Kidney tubule cell (primary cell): ENCODE measurements at regions not wholly inside any gene's neighbourhood (a gene's known extent, or its start where the extent isn't known, plus 50 kb on each side); places are given as distances from the start of the nearest gene placed in this dataset.

Experiments
- DNase-seq: peaks from one replicate; pipeline ENCODE4 v3.0.0-alpha.2; 2018; ENCODE audit warnings: low spot score

- no peak for DNase-seq
These were observed 555.9 kb downstream of the BCL11B start for GRCh38 chr14:98716133-98716532.

GRCh38 chr14:98721061-98721460 is 550.9 kb downstream of the BCL11B start:
- DNase-seq = no peak

DNA sequence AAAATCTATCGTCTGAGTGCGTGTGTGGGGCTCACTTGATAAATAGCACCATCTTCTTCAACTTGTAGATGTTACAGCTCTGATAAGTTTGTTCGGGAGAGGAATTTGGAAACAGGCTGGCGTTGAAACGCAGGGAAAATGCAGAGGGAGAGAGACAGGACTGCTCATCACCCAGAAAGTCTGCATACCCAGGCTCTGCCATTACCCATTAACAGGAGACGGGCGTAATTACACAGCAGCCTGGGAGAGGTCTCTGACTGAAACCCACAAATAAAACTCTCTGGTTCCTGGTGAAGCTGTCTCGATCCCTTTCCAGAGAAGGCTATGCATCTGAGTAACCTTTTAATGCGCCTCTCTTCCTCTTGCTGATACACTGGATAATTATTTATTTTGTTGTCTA is 547.3 kb downstream of the BCL11B start:
- DNase-seq = no peak

DNA sequence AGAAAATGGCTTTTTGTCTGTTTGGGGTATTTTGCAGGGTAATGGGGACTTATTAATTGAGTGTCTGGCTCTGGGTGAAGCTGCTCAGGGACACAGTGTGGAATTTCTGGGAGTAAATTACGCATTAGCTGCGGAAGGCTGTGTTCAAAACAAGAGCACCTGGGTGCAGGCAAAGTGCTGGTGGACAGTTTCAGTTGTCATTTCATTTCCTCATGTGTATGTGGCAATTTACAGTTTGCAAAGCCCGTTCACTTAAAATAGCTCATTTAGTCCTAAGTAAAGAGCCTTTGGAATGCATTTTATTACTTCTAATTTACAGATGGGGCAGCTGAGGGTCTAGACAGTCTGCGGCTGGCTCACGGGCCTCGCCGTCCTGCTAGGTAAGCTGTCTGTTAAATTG is 546.8 kb downstream of the BCL11B start:
- DNase-seq = no peak

GRCh38 chr14:98725676-98726075 is 546.3 kb downstream of the BCL11B start:
- no peak for DNase-seq

- no peak for DNase-seq
These were observed 545.2 kb downstream of the BCL11B start for GRCh38 chr14:98726585-98727405.

DNA sequence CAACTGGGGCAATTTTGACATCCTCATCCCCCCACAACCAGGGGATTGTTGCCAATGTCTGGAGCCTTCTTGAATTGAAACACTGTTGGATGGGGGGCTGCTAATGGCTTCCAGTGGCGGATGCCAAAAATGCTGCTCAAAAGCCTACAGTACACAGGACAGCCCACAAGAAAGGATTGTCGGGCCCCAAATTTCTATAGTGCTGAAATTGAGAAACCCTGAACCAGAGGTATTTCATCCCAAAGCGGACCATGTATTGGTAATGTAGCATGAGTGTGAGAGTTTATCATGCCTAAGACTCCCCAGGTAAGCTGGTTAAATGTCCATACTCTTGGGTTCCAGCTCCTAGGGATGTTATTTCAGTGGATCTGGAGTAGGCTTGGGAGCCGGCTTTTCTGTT is 544.0 kb downstream of the BCL11B start:
- no peak for DNase-seq

DNA sequence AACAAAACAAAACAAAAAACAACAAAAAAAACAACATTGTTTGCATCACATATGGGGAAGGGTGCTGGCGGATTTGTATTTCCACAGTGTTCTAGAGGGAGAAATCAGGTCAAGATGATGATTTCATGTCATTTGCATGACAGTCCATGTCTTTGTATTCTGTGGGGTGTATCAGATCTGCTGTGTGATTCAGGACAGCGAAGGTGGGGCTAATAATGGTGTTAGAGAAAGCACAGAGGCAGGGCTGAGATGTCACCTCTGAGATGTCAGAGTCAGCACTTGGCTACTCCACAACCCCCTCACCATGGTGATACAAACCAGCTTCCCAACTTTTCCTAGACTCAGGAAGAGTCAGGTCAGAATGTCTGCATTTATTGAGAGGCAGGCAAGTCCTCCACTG is 543.2 kb downstream of the BCL11B start:
- no peak for DNase-seq

GRCh38 chr14:98731286-98731685 is 540.7 kb downstream of the BCL11B start:
- DNase-seq = no peak

- DNase-seq = no peak
These were observed 540.3 kb downstream of the BCL11B start for GRCh38 chr14:98731701-98732100.

DNA sequence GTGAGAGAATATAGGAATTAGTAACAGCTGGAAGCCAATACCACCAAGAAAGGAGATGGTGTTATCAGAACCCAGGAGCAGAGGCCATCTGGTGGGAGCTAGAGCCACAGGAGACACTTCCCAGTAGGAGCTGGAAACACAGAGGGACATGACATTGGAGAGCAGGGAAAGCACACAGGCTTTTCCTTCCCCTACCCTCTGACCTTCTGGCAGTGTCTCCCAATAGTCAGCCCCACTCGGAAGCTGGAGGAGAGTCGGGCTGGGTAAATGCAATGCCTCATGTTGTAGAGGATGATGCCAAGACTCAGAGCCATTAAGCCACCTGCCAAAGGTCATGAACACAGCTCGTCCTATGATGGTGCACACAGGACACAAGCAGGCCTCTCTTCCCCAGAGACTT is 538.5 kb downstream of the BCL11B start:
- DNase-seq = no peak

- DNase-seq = no peak
These were observed 535.2 kb downstream of the BCL11B start for GRCh38 chr14:98736701-98737338.

DNA sequence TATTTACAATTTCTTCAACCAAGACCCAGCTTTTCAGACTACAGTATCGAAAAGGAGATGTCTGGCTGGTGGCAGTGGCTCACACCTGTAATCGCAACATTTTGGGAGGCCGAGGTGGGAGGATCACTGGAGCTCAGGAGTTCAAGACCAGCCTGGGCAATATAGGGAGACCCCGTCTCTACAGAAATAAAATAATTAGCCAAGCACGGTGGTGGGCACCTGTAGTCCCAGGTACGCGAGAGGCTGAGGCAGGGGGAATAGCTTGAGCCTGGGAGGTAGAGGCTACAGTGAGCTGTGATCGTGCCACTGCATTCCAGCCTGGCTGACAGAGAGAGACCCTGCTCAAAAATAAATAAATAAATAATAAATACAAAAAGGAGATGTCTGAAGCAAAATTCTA is 530.5 kb downstream of the BCL11B start:
- DNase-seq = no peak

DNA sequence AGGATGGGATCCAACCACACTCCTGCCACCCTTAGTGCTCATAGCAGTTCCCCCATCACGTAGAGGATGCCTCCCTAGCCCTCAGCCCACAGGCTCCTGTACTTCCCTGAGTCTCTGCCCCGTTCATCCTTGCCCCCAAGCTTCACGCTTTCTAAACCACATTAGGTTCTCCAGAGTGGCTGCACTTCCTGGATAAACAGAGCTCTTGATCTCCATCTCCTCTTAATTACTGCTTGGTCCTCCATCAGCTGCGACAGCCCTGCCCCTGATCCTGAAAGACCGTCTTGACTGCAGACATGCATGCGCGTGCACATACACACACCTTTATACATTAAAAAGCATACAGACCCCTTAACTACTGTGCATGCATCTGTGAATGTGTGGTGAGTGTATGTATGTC is 530.0 kb downstream of the BCL11B start:
- DNase-seq = no peak

GRCh38 chr14:98743536-98743935 is 528.5 kb downstream of the BCL11B start:
- DNase-seq = no peak

DNA sequence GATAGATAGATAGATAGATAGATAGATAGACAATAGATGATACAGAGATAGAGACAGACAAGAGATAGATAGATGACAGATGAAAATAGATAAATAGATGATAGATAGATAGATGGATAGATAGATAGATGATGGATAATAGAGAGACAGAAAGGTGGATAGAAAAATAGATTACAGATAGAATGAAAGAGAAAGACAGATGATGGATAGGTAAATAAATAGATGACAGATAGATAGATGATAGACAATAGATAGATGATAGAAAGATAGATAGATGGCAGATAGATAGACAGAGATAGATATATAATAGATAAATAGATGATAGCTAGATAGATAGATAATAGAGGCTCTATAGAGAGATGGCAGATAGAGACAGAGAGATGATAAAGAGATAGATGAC is 523.0 kb downstream of the BCL11B start:
- DNase-seq = no peak

DNA sequence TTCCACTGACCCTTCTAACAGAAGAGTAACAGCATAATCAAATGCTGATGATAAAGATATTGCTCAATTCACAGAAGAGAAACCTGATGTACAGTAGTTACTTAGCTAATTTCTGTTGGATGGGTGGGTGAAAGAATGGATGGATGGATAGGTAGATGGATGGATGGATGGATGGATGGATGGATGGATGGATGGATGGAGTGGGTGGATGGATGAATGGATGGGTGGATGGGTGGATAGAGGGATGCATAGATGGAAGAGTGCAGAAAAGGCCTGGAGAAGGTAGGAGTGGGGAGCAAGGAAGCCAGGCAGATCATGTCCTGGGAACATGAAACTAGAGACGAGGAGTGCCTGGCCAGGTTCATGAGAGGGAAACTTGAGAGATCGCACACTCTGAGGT is 520.9 kb downstream of the BCL11B start:
- DNase-seq = no peak

DNA sequence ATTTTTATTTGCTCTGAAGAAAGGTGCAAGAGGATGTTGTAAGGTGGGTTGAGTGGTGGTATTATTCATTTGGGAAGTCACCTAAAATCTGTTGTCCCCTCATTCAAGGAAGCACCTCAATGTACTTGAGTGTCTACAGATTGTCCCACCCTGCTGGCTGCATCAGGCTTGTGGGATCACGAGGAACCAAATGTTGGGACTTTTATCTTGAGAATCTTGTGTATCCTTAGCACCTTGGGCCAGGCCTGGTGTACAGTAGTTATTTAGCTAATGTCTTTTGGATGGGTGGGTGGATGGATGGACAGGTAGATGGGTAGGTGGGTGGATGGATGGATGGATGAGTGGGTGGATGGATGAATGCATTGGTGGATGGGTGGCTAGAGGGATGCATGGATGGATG is 519.3 kb downstream of the BCL11B start:
- DNase-seq = no peak

- DNase-seq = peak; percentile 18
These were observed 517.5 kb downstream of the BCL11B start for GRCh38 chr14:98754343-98755020.

- no peak for DNase-seq
These were observed 515.2 kb downstream of the BCL11B start for GRCh38 chr14:98756749-98757148.

- DNase-seq = no peak
These were observed 513.6 kb downstream of the BCL11B start for GRCh38 chr14:98758440-98758839.

DNA sequence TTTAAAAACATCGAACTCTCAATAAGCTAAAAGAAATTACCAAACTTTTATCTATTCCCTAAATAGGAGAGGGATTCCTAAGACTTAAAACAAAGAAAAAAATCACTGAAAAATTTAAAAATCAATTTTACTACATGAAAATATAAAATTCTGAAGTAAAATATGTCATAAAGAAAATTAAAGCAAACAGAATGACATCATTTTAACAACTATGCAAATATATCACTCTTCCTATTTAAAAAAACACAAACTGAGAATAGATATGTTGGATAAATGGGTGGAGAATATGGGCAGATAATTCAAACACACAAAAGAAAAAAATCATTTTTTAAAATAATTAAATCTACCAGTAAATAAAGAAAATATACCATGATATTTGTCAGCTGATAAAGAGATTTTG is 510.0 kb downstream of the BCL11B start:
- no peak for DNase-seq

DNA sequence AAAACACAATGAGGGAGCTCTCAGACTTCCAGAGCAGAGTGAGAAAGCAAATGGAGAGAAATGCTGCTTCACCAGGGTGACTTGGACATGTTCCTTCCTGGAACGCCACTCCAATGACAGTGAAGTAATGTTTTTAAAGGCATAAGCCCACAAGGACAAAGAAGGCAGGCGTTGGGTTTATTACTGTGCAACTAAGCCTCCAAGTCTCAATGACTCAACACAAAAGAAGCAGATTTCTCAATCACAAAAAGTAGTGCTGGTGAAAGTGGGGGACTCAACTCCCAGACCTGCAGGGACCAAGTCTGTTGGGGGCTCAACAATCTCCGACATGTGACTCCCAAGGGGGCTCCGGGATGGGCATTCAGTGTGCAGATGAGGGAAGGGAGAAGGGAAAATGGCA is 505.2 kb downstream of the BCL11B start:
- peak; percentile 2 for DNase-seq
